Right ventricle myocardium superior (tissue), 1 donor: ENCODE measurements at regions not wholly inside any gene's neighbourhood (a gene's known extent, or its start where the extent isn't known, plus 50 kb on each side); places are given as distances from the start of the nearest gene placed in this dataset.

Source experiments
- ATAC-seq: fragments of 200-7000 bp; cut with Tn5 transposase; one replicate; pipeline ENCODE4 v1.9.1; 2020; ENCODE audit warnings: mild to moderate bottlenecking; ENCODE audit not compliant: poor library complexity
- DNase-seq: peaks from one replicate; pipeline ENCODE4 v3.0.0-alpha.2; 2020
- intact Hi-C: fragments of 100-400 bp; cut with DNase I; formaldehyde crosslinking; loops from one replicate; pipeline ENCODE4 v1.11.2; 2022
- donor health status: DM: no; HTN: yes; CAD: no; lungs with severe emphysema.

GRCh38 chr11:56816259-56816658, 67.8 kb upstream of the OR9G4 start:
- intact Hi-C loops: no loop called here
- ATAC-seq: no peak
- DNase-seq: no peak

- no peak for ATAC-seq
- no peak for DNase-seq
- intact Hi-C loops: no loop called here
Measured at GRCh38 chr11:56808326-56808725, 59.8 kb upstream of the OR9G4 start.

GRCh38 chr11:56799691-56800210, 51.3 kb upstream of the OR9G4 start:
- ATAC-seq: no peak
- no peak for DNase-seq
- intact Hi-C loops: no loop called here
